GM19324 (cell line): ENCODE measurements at regions not wholly inside any gene's neighbourhood (a gene's known extent, or its start where the extent isn't known, plus 50 kb on each side); places are given as distances from the start of the nearest gene placed in this dataset.

Experiments used
- ATAC-seq: cut with Tn5 transposase; IDR thresholded peaks from one replicate; pipeline ENCODE4 v1.9.1; 2021; ENCODE audit warnings: mild to moderate bottlenecking, moderate library complexity; ENCODE audit not compliant: unreplicated experiment, low FRiP score

GRCh38 chr13:31670831-31671617 is 68.3 kb upstream of the RXFP2 start:
- ATAC-seq = no peak

- no peak for ATAC-seq
Observed at GRCh38 chr13:31674051-31674450, 65.3 kb upstream of the RXFP2 start.

- ATAC-seq = no peak
Observed at GRCh38 chr13:31675440-31675953, 63.8 kb upstream of the RXFP2 start.

- no peak for ATAC-seq
Observed at GRCh38 chr13:31681133-31681532, 58.2 kb upstream of the RXFP2 start.

- no peak for ATAC-seq
Observed at GRCh38 chr13:31684466-31684865, 54.9 kb upstream of the RXFP2 start.

- no peak for ATAC-seq
Observed at GRCh38 chr13:31686670-31687425, 52.5 kb upstream of the RXFP2 start.
